Choroid plexus epithelial cell (primary cell): ENCODE measurements at regions not wholly inside any gene's neighbourhood (a gene's known extent, or its start where the extent isn't known, plus 50 kb on each side); places are given as distances from the start of the nearest gene placed in this dataset.

Experiments
- DNase-seq: peaks from one replicate; pipeline ENCODE4 v3.0.0-alpha.2; 2010; ENCODE audit warnings: low read depth
- H3K4me3 ChIP-seq: 2 replicates; pipeline ENCODE4 v1.5.1; 2011; ENCODE audit warnings: low read depth, mild to moderate bottlenecking, control low read depth, low read length, moderate library complexity
- TF ChIP-seq, protein P1 (sequence below): conservative IDR thresholded peaks from 2 replicates; pipeline ENCODE4 v1.5.1; 2011; ENCODE audit warnings: low read depth, mild to moderate bottlenecking, control low read depth, inconsistent platforms, low read length, moderate library complexity

- DNase-seq = no peak
- no peak overlapping the region for H3K4me3 ChIP-seq
- TF ChIP-seq, protein P1, sequence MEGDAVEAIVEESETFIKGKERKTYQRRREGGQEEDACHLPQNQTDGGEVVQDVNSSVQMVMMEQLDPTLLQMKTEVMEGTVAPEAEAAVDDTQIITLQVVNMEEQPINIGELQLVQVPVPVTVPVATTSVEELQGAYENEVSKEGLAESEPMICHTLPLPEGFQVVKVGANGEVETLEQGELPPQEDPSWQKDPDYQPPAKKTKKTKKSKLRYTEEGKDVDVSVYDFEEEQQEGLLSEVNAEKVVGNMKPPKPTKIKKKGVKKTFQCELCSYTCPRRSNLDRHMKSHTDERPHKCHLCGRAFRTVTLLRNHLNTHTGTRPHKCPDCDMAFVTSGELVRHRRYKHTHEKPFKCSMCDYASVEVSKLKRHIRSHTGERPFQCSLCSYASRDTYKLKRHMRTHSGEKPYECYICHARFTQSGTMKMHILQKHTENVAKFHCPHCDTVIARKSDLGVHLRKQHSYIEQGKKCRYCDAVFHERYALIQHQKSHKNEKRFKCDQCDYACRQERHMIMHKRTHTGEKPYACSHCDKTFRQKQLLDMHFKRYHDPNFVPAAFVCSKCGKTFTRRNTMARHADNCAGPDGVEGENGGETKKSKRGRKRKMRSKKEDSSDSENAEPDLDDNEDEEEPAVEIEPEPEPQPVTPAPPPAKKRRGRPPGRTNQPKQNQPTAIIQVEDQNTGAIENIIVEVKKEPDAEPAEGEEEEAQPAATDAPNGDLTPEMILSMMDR = no peak
Measured at GRCh38 chr7:24199978-24200377, 84.0 kb upstream of the NPY start.

- no peak overlapping the region for H3K4me3 ChIP-seq
- DNase-seq = no peak
- TF ChIP-seq, protein P1 = no peak
Measured at GRCh38 chr7:24200407-24200966, 83.5 kb upstream of the NPY start.

- TF ChIP-seq, protein P1 = no peak
- no peak for DNase-seq
- no peak overlapping the region for H3K4me3 ChIP-seq
Measured at GRCh38 chr7:24201226-24201625, 82.8 kb upstream of the NPY start.

- TF ChIP-seq, protein P1 = no peak
- H3K4me3 ChIP-seq = no peak overlapping the region
- no peak for DNase-seq
Measured at GRCh38 chr7:24212073-24212472, 71.9 kb upstream of the NPY start.

DNA sequence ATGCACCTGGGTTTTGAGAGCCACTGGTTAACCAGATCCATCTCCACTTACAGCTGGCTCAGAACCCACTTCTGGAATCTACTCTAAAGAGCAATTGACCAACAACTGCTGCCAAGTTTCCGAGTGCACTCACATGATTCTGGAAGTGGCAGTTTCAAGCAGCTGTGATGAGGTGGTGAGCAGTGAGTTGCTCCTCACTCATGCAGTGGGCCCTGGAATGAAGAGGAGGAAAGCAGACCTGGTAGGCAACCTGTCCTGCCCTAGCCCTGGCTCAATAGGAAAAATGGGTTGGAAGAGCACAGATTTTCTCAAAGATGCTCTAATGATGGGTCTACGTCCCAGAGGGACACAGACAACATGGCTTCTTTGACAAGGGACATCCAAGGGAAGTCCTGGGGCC, 70.7 kb upstream of the NPY start:
- H3K4me3 ChIP-seq = no peak overlapping the region
- DNase-seq = no peak
- TF ChIP-seq, protein P1 = no peak

DNA sequence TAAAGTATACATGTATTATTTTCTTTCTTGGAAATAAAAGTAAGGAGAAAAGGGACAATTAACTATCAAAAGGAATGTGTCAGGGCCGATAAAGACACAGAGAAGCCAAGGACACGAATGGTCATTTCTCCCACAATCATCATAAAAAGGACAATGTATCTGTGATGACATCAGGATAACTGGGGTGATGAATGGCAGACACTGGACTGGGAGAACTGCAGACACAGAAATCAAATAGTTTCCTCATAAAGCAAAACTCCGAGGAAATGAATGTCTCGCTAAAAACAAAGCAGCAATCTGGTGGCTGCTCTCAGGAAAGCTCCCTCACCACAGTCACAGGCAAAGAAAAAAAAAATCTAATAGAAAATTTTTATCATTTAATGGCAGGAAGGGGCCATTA, 69.3 kb upstream of the NPY start:
- no peak overlapping the region for H3K4me3 ChIP-seq
- TF ChIP-seq, protein P1 = no peak
- DNase-seq = no peak

DNA sequence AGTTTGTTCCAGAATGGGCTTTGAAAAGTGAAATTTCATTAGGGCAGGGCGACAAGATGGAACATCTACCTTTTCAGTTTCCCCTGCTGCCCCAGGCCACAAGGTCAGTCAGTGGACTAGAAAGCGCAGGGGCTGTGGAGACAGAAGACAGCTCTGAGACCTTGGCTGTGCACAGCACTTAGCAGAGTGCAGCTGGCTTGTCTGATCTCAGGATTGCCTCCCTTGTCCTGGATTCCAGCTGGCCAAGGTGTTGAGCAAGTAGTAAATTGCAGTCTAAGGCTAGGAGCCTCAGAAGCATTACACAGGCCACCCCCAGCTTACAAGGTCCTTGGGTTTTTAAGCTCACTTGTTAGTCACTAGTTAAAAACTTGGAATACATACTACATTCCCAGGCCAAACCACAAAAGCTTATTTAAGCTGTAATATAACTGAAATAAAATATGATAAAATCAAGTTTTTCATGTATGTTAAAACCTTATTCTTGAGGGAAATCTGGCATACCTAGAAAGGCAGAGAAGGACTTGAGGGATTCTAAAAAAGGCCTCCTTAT, 67.3 kb upstream of the NPY start:
- TF ChIP-seq, protein P1 = no peak
- DNase-seq = peak; percentile 16
- no peak overlapping the region for H3K4me3 ChIP-seq
